HepG2 (cell line): ENCODE measurements at regions not wholly inside any gene's neighbourhood (a gene's known extent, or its start where the extent isn't known, plus 50 kb on each side); places are given as distances from the start of the nearest gene placed in this dataset.

Experiments used
- ATAC-seq: fragments of 200-7000 bp; cut with Tn5 transposase; 3 replicates; pipeline ENCODE4 v1.9.1; 2020; ENCODE audit warnings: mild to moderate bottlenecking, moderate library complexity
- BruUV-seq: library from RNA; stranded (reverse); fragments of 400-500 nt; replicated peaks from 2 replicates; lab custom pipeline; 2021; lab: Mats Ljungman, UMichigan
- CTCF ChIA-PET: fragments of 300-600 bp; formaldehyde crosslinking; extraction: SDS; loops from one replicate; lab custom pipeline; 2021; ENCODE audit warnings: low total read pairs, inconsistent platforms, low intra/inter-chr PET ratio; lab: Yijun Ruan, JAX
- POLR2A ChIA-PET: fragments of 350-600 bp; sonication (Branson Sonifier 250); formaldehyde crosslinking; loops from one replicate; lab custom pipeline; 2020; ENCODE audit warnings: antibody characterized with exemption, inconsistent platforms; lab: Yijun Ruan, JAX
- DNase-seq: peaks from one replicate; pipeline ENCODE4 v3.0.0-alpha.2; 2015; ENCODE audit warnings: low spot score
- FAIRE-seq: peaks from 3 replicates; lab custom pipeline; 2011; peaks lifted over from hg19 to GRCh38; lab: Jason Lieb, UNC
- H2AFZ ChIP-seq: one replicate; pipeline ENCODE4 v1.6.1; 2011; ENCODE audit warnings: low read length, inconsistent platforms
- H3K27ac ChIP-seq: fragments of 300-600 bp; 3 replicates; pipeline ENCODE4 v1.8.0; 2011; ENCODE audit warnings: mixed run types, mild to moderate bottlenecking, mixed read lengths, low read length, inconsistent platforms; ENCODE audit not compliant: insufficient read depth; ENCODE audit errors: extremely low read length
- H3K27me3 ChIP-seq, 2 experiments: fragments of 200-600 bp in 1 of 2; 2 replicates in 1 of 2; 3 replicates in 1 of 2; pipeline versions ENCODE4 v1.6.0 to v1.8.0; 2011; ENCODE audit warnings: low read length in 2 of 2, mild to moderate bottlenecking in 2 of 2, moderate library complexity in 2 of 2, inconsistent platforms in 1 of 2; ENCODE audit not compliant: insufficient read depth in 2 of 2, control insufficient read depth in 1 of 2
- H3K36me3 ChIP-seq, 2 experiments: fragments of 200-600 bp in 1 of 2; replicated peaks in 1 of 2; 2 replicates in 1 of 2; 3 replicates in 1 of 2; pipeline versions ENCODE4 v1.5.1 to v1.8.0; 2011; ENCODE audit warnings: low read length in 2 of 2, inconsistent platforms in 1 of 2; ENCODE audit not compliant: insufficient read depth in 2 of 2, control insufficient read depth in 1 of 2
- H3K4me1 ChIP-seq: 2 replicates; pipeline ENCODE4 v1.5.1; 2012; ENCODE audit warnings: low read length, inconsistent platforms; ENCODE audit not compliant: insufficient read depth
- H3K4me2 ChIP-seq: 2 replicates; pipeline ENCODE4 v1.6.0; 2011; ENCODE audit warnings: low read depth, low read length, inconsistent platforms
- H3K4me3 ChIP-seq, 3 experiments: fragments of 200-600 bp in 1 of 3; sonication (generic), shearing (Covaris generic) in 1 of 3; replicated peaks in 1 of 3; 2 replicates each; pipeline ENCODE4 v1.5.1; 2011 to 2016; ENCODE audit warnings: low read length in 3 of 3, inconsistent platforms in 2 of 3, low read depth in 2 of 3, mild to moderate bottlenecking in 2 of 3, control low read depth in 1 of 3, mixed read lengths in 1 of 3; ENCODE audit not compliant: insufficient read depth in 1 of 3
- H3K79me2 ChIP-seq: one replicate; pipeline ENCODE4 v1.6.1; 2011; ENCODE audit warnings: low read length, inconsistent platforms; ENCODE audit not compliant: insufficient read depth
- H3K9ac ChIP-seq: 2 replicates; pipeline ENCODE4 v1.6.0; 2011; ENCODE audit warnings: mild to moderate bottlenecking, low read depth, low read length, inconsistent platforms; ENCODE audit not compliant: insufficient read depth
- H3K9me3 ChIP-seq: 2 replicates; pipeline ENCODE4 v1.5.1; 2012; ENCODE audit warnings: mild to moderate bottlenecking, low read length
- H4K20me1 ChIP-seq: 2 replicates; pipeline ENCODE4 v1.6.0; 2011; ENCODE audit warnings: inconsistent platforms, mild to moderate bottlenecking, low read length, moderate library complexity; ENCODE audit not compliant: insufficient read depth
- AGO2 ChIP-seq: fragments of 200-400 bp; formaldehyde crosslinking; optimal IDR thresholded peaks from 2 replicates; pipeline ENCODE3; 2017; ENCODE audit warnings: mild to moderate bottlenecking, low read depth, low read length, moderate library complexity
- ASH2L ChIP-seq: fragments of 300-600, 200-600 bp; sonication (generic); IDR thresholded peaks from 2 replicates; pipeline ENCODE4 v1.7.0; 2017; ENCODE audit warnings: low read depth, mild to moderate bottlenecking, moderate library complexity, mixed read lengths, low read length; ENCODE audit not compliant: insufficient read length
- KLF15 ChIP-seq: sonication (generic); formaldehyde crosslinking; IDR thresholded peaks from 2 replicates; pipeline ENCODE4 v1.8.1; 2023; ENCODE audit warnings: borderline replicate concordance, mild to moderate bottlenecking, inconsistent platforms, missing genetic modification reagents, mixed read lengths
- MZF1 ChIP-seq: sonication (generic); formaldehyde crosslinking; IDR thresholded peaks from 2 replicates; pipeline ENCODE4 v1.8.1; 2023; ENCODE audit warnings: mild to moderate bottlenecking, missing genetic modification reagents, borderline replicate concordance
- PAWR ChIP-seq: sonication (generic); formaldehyde crosslinking; IDR thresholded peaks from 2 replicates; pipeline ENCODE4 v1.4.0; 2020; ENCODE audit warnings: missing genetic modification reagents, mild to moderate bottlenecking, borderline replicate concordance
- PCBP2 ChIP-seq: fragments of 200-400 bp; formaldehyde crosslinking; optimal IDR thresholded peaks from 2 replicates; pipeline ENCODE3; 2018; ENCODE audit warnings: low read length, low read depth; ENCODE audit not compliant: poor library complexity, severe bottlenecking
- SAFB2 ChIP-seq: sonication (generic); formaldehyde crosslinking; IDR thresholded peaks from 2 replicates; pipeline ENCODE4 v1.5.1; 2020; ENCODE audit warnings: missing genetic modification reagents, low read depth, mild to moderate bottlenecking, borderline replicate concordance
- SETDB1 ChIP-seq: sonication (generic); formaldehyde crosslinking; IDR thresholded peaks from 2 replicates; pipeline ENCODE4 v1.5.1; 2020; ENCODE audit warnings: missing genetic modification reagents, mild to moderate bottlenecking, borderline replicate concordance
- SNAPC5 ChIP-seq: sonication (generic); formaldehyde crosslinking; IDR thresholded peaks from 2 replicates; pipeline ENCODE4 v1.8.1; 2023; ENCODE audit warnings: mild to moderate bottlenecking, missing genetic modification reagents, borderline replicate concordance
- SRSF4 ChIP-seq: fragments of 200-400 bp; formaldehyde crosslinking; IDR thresholded peaks from one replicate; pipeline ENCODE4 v1.6.1; 2018; ENCODE audit warnings: mild to moderate bottlenecking, low read depth, low read length, moderate library complexity; ENCODE audit not compliant: poor library complexity, severe bottlenecking
- ZFP41 ChIP-seq: sonication (generic); formaldehyde crosslinking; IDR thresholded peaks from 2 replicates; pipeline ENCODE4 v1.4.0; 2020; ENCODE audit warnings: mild to moderate bottlenecking, missing genetic modification reagents, borderline replicate concordance
- ZKSCAN8 ChIP-seq: IDR thresholded peaks from 2 replicates; pipeline ENCODE4 v1.6.1; 2016; ENCODE audit warnings: borderline replicate concordance, missing genetic modification reagents, missing compliant biosample characterization
- ZNF367 ChIP-seq: sonication (generic); formaldehyde crosslinking; IDR thresholded peaks from 2 replicates; pipeline ENCODE4 v1.4.0; 2020; ENCODE audit warnings: missing genetic modification reagents, borderline replicate concordance
- ZNF557 ChIP-seq: sonication (generic); formaldehyde crosslinking; IDR thresholded peaks from 2 replicates; pipeline ENCODE4 v1.4.0; 2020; ENCODE audit warnings: missing genetic modification reagents
- ZNF768 ChIP-seq: sonication (generic); formaldehyde crosslinking; IDR thresholded peaks from 2 replicates; pipeline ENCODE4 v1.4.0; 2020; ENCODE audit warnings: missing genetic modification reagents
- ZSCAN9 ChIP-seq: IDR thresholded peaks from 2 replicates; pipeline ENCODE4 v1.6.1; 2016; ENCODE audit warnings: borderline replicate concordance
- WGBS: methylation state at CpG from one replicate; pipeline ENCODE4 v1.1.6; 2017; ENCODE audit warnings: low lambda C conversion rate; 5-methylcytosine and 5-hydroxymethylcytosine counted together
- in situ Hi-C: cut with HindIII; loops from 2 replicates; pipeline ENCODE4 v1.10.0; 2017; ENCODE audit warnings: low pct_unique_long_range_greater_than_20kb; ENCODE audit not compliant: extremely low pct_ligation_motif_present
- intact Hi-C: fragments of 100-400 bp; cut with micrococcal nuclease; formaldehyde crosslinking; loops from one replicate; pipeline ENCODE4 v1.10.0; 2022; ENCODE audit not compliant: unreplicated experiment
- TF ChIP-seq, protein P1 (sequence below): sonication (generic); formaldehyde crosslinking; IDR thresholded peaks from 2 replicates; pipeline ENCODE4 v1.5.1; 2020; ENCODE audit warnings: missing genetic modification reagents, mild to moderate bottlenecking, borderline replicate concordance
- TF ChIP-seq, protein P2 (sequence below): sonication (generic); formaldehyde crosslinking; IDR thresholded peaks from 2 replicates; pipeline ENCODE4 v1.8.1; 2023; ENCODE audit warnings: mild to moderate bottlenecking, missing genetic modification reagents
- TF ChIP-seq, protein P3 (sequence below): sonication (generic); formaldehyde crosslinking; IDR thresholded peaks from 2 replicates; pipeline ENCODE4 v1.5.0; 2020; ENCODE audit warnings: mild to moderate bottlenecking, missing genetic modification reagents, borderline replicate concordance

GRCh38 chr11:128226106-128226716 is 361.1 kb downstream of the ETS1 start (continued):
- TF ChIP-seq, protein P1, sequence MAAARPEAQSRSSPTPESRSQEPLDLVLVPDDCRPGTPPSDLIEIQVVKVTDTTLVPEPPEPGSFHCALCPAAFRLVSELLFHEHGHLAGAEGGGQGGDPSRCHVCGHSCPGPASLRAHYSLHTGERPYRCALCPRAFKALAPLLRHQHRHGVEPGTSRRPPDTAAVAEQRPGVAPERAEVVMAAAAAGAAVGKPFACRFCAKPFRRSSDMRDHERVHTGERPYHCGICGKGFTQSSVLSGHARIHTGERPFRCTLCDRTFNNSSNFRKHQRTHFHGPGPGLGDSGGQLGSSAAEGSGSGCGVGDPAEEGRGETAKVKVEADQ (CRISPR knock-in tag): no peak
- TF ChIP-seq ZSCAN9 (no peak), AGO2 (no peak)

GRCh38 chr11:128222245-128222884 is 365.0 kb downstream of the ETS1 start:
- Histone ChIP-seq H3K4me1 (no peaks in the 10 kb centered on the region), H3K27ac (no peak overlapping the region), H3K4me3 (no peak overlapping the region), H3K9me3 (no peaks in the 10 kb centered on the region), H3K27me3 (no peaks in the 10 kb centered on the region), H3K36me3 (no peaks in the 10 kb centered on the region), H4K20me1 (no peaks in the 10 kb centered on the region), H3K4me2 (no peak overlapping the region), H3K9ac (no peak overlapping the region), H2AFZ (no peak overlapping the region), H3K79me2 (no peaks in the 10 kb centered on the region)
- in situ Hi-C loops (no loop called here), intact Hi-C loops (no loop called here)
- no peak for TF ChIP-seq ZNF557 (CRISPR knock-in tag)
- TF ChIP-seq ASH2L: no peak
- no peak for TF ChIP-seq SRSF4
- no peak for TF ChIP-seq KLF15 (CRISPR knock-in tag)
- no peak for TF ChIP-seq SAFB2 (CRISPR knock-in tag)
- TF ChIP-seq MZF1 (CRISPR knock-in tag): no peak
- no peak for TF ChIP-seq SNAPC5 (CRISPR knock-in tag)
- no peak for TF ChIP-seq SETDB1 (CRISPR knock-in tag)
- no peak for TF ChIP-seq ZFP41
- TF ChIP-seq ZNF768: no peak
- TF ChIP-seq PCBP2: no peak
- no peak for TF ChIP-seq ZKSCAN8 (CRISPR knock-in tag)
- no peak for TF ChIP-seq PAWR
- no peak for TF ChIP-seq ZNF367
- TF ChIP-seq, protein P2, sequence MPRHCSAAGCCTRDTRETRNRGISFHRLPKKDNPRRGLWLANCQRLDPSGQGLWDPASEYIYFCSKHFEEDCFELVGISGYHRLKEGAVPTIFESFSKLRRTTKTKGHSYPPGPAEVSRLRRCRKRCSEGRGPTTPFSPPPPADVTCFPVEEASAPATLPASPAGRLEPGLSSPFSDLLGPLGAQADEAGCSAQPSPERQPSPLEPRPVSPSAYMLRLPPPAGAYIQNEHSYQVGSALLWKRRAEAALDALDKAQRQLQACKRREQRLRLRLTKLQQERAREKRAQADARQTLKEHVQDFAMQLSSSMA (CRISPR knock-in tag): no peak
- TF ChIP-seq, protein P3, sequence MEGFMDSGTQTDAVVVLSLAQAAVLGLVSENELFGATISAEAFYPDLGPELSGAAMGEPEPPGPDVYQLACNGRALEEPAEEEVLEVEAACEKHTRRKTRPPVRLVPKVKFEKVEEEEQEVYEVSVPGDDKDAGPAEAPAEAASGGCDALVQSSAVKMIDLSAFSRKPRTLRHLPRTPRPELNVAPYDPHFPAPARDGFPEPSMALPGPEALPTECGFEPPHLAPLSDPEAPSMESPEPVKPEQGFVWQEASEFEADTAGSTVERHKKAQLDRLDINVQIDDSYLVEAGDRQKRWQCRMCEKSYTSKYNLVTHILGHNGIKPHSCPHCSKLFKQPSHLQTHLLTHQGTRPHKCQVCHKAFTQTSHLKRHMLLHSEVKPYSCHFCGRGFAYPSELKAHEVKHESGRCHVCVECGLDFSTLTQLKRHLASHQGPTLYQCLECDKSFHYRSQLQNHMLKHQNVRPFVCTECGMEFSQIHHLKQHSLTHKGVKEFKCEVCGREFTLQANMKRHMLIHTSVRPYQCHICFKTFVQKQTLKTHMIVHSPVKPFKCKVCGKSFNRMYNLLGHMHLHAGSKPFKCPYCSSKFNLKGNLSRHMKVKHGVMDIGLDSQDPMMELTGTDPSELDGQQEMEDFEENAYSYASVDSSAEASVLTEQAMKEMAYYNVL (CRISPR knock-in tag): no peak
- DNase-seq: no peak
- POLR2A ChIA-PET: no interaction called here
- no TSS peak for BruUV-seq
- no peak for FAIRE-seq
- WGBS: 22% methylated on average over 4 of the region's 5 CpGs
- ATAC-seq: no peak
- CTCF ChIA-PET: no interaction called here
